ENCODE measurements at regions not wholly inside any gene's neighbourhood (a gene's known extent, or its start where the extent isn't known, plus 50 kb on each side); places are given as distances from the start of the nearest gene placed in this dataset.

DNA sequence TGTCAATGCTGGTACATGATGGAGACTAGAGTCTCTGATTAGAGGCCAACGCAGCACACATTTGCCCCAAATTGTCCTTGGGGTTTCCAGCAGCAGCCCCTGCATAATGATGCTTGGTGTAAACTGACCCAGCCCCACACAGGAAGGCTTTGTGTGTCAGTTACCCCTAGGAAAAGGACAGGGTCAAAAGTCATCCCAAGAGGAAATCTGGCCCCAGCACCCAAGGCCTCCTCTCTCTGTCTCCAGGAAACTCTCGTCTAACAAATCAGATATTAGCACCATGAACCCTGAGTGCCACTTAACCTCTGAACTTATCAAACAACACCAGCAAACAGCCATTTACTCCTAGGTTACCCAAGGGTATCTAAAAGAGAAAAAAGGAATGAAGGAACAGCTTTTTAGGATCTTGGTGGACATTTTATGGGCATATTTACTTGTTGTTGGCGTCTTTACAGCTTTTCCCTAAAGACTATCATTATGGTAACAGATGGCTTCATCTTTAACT is 84.5 kb downstream of the PSMG1 start:
- DNase-seq (ENCODE audit: insufficient read length, low spot score, missing footprints), result no peak
- TF ChIP-seq, protein P1, sequence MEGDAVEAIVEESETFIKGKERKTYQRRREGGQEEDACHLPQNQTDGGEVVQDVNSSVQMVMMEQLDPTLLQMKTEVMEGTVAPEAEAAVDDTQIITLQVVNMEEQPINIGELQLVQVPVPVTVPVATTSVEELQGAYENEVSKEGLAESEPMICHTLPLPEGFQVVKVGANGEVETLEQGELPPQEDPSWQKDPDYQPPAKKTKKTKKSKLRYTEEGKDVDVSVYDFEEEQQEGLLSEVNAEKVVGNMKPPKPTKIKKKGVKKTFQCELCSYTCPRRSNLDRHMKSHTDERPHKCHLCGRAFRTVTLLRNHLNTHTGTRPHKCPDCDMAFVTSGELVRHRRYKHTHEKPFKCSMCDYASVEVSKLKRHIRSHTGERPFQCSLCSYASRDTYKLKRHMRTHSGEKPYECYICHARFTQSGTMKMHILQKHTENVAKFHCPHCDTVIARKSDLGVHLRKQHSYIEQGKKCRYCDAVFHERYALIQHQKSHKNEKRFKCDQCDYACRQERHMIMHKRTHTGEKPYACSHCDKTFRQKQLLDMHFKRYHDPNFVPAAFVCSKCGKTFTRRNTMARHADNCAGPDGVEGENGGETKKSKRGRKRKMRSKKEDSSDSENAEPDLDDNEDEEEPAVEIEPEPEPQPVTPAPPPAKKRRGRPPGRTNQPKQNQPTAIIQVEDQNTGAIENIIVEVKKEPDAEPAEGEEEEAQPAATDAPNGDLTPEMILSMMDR (IDR thresholded peaks at IDR 0.05; ENCODE audit: extremely low read depth, low read depth, low read length), result no peak
- Histone ChIP-seq H3K4me2 (ENCODE audit: insufficient read depth, low read length) (no peak overlapping the region), H3K27ac (ENCODE audit: low read depth, low read length) (no peak overlapping the region), H4K20me1 (ENCODE audit: insufficient read depth, low read length) (no peaks in the 10 kb centered on the region), H3K4me1 (ENCODE audit: insufficient read depth, low read length) (peaks cover 14% of the 10 kb centered on the region), H3K9me3 (ENCODE audit: low read depth, low read length) (no peaks in the 10 kb centered on the region), H3K4me3 (ENCODE audit: insufficient read depth, low read length) (no peak overlapping the region), H3K79me2 (ENCODE audit: insufficient read depth, low read length) (no peaks in the 10 kb centered on the region), H3K36me3 (ENCODE audit: insufficient read depth, low read length) (no peaks in the 10 kb centered on the region), H3K27me3 (ENCODE audit: insufficient read depth, low read length) (peaks cover 16% of the 10 kb centered on the region), H2AFZ (ENCODE audit: low read length) (no peak overlapping the region)

DNA sequence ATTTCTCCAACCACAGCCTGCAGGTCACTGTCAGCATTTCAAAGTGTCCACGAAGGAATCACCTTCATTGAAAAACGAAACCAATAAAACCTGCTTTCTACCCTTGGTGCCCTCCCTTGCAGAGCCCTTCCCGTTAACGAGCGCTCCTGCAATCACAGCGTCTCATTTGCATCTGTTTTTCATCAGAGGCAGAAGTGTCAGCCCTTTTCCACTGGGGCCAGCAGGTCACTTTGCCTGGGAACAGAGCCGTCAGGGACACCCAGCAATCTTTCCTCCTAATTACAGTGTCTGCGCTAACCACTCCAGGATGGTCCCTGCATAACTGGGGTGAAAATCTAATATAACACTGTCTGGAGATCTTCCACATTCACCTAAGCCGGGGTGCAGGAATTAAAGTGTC is 85.3 kb downstream of the PSMG1 start:
- peaks cover 17% of the 10 kb centered on the region for H3K27me3 ChIP-seq (ENCODE audit: insufficient read depth, low read length)
- TF ChIP-seq, protein P1 (IDR thresholded peaks at IDR 0.05; ENCODE audit: extremely low read depth, low read depth, low read length), result no peak
- H4K20me1 ChIP-seq (ENCODE audit: insufficient read depth, low read length), result no peaks in the 10 kb centered on the region
- H3K27ac ChIP-seq (ENCODE audit: low read depth, low read length), result no peak overlapping the region
- DNase-seq (ENCODE audit: insufficient read length, low spot score, missing footprints), result no peak
- H3K9me3 ChIP-seq (ENCODE audit: low read depth, low read length), result no peaks in the 10 kb centered on the region
- H3K79me2 ChIP-seq (ENCODE audit: insufficient read depth, low read length), result no peaks in the 10 kb centered on the region
- peaks cover 10% of the 10 kb centered on the region for H3K4me1 ChIP-seq (ENCODE audit: insufficient read depth, low read length)
- H2AFZ ChIP-seq (ENCODE audit: low read length), result no peak overlapping the region
- no peak overlapping the region for H3K4me2 ChIP-seq (ENCODE audit: insufficient read depth, low read length)
- no peaks in the 10 kb centered on the region for H3K36me3 ChIP-seq (ENCODE audit: insufficient read depth, low read length)
- H3K4me3 ChIP-seq (ENCODE audit: insufficient read depth, low read length), result no peak overlapping the region

DNA sequence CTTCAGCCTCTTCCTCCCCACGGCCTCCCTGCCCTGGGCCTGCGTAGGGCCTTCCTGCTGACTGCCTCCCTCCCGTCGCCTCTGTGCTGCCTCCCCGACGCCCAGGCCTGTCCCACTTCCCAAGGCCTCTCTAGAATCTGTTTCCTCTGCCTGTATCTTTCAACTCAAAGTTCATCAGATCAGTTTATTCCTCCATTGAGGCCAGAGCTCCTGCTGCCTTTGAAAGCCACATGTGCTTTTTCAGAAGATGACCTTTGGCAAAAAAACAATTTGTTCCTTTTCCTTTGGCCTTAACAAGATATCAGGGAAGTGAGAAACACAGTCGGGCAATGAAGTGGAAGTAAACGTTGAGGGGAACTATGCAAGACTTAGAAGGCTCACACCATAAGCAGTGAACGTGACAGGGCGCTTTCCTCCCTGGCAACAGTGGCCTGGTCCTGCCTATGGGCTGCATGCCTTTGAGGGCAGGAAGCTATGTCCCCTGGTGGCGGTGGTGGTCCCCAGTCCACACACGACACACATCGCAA is 85.9 kb downstream of the PSMG1 start:
- TF ChIP-seq, protein P1 (IDR thresholded peaks at IDR 0.05; ENCODE audit: extremely low read depth, low read depth, low read length), result no peak
- H2AFZ ChIP-seq (ENCODE audit: low read length), result no peak overlapping the region
- no peak for DNase-seq (ENCODE audit: insufficient read length, low spot score, missing footprints)
- no peak overlapping the region for H3K4me2 ChIP-seq (ENCODE audit: insufficient read depth, low read length)
- H4K20me1 ChIP-seq (ENCODE audit: insufficient read depth, low read length), result no peaks in the 10 kb centered on the region
- H3K79me2 ChIP-seq (ENCODE audit: insufficient read depth, low read length), result no peaks in the 10 kb centered on the region
- no peaks in the 10 kb centered on the region for H3K9me3 ChIP-seq (ENCODE audit: low read depth, low read length)
- peaks cover 10% of the 10 kb centered on the region for H3K4me1 ChIP-seq (ENCODE audit: insufficient read depth, low read length)
- H3K27me3 ChIP-seq (ENCODE audit: insufficient read depth, low read length), result peaks cover 17% of the 10 kb centered on the region
- H3K4me3 ChIP-seq (ENCODE audit: insufficient read depth, low read length), result no peak overlapping the region
- no peaks in the 10 kb centered on the region for H3K36me3 ChIP-seq (ENCODE audit: insufficient read depth, low read length)
- H3K27ac ChIP-seq (ENCODE audit: low read depth, low read length), result no peak overlapping the region

DNA sequence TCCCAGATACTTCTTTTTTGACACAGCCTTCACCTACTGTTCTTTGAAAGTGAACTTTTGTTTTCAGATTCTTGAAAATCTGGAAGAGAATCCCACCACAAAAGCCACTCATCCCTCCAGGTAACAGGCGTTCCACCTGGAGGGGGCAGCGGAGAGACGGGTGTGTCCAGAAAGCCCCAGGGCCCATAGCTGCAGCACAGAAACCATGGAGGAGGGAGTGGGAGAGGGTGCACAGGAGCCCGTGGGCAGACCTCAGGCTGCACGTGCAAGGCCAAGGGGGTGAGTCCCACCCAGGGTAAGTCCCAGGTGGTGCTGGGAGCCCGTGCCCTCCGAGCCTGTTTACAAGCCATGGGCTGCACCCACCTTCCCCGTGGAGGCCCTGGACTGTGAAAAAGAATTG is 86.5 kb downstream of the PSMG1 start:
- no peak for DNase-seq (ENCODE audit: insufficient read length, low spot score, missing footprints)
- H2AFZ ChIP-seq (ENCODE audit: low read length), result no peak overlapping the region
- TF ChIP-seq, protein P1 (IDR thresholded peaks at IDR 0.05; ENCODE audit: extremely low read depth, low read depth, low read length), result no peak
- no peaks in the 10 kb centered on the region for H3K36me3 ChIP-seq (ENCODE audit: insufficient read depth, low read length)
- H3K4me2 ChIP-seq (ENCODE audit: insufficient read depth, low read length), result no peak overlapping the region
- H3K27me3 ChIP-seq (ENCODE audit: insufficient read depth, low read length), result peaks cover 17% of the 10 kb centered on the region
- no peaks in the 10 kb centered on the region for H3K79me2 ChIP-seq (ENCODE audit: insufficient read depth, low read length)
- H4K20me1 ChIP-seq (ENCODE audit: insufficient read depth, low read length), result no peaks in the 10 kb centered on the region
- H3K9me3 ChIP-seq (ENCODE audit: low read depth, low read length), result no peaks in the 10 kb centered on the region
- H3K27ac ChIP-seq (ENCODE audit: low read depth, low read length), result no peak overlapping the region
- H3K4me1 ChIP-seq (ENCODE audit: insufficient read depth, low read length), result peaks cover 10% of the 10 kb centered on the region
- no peak overlapping the region for H3K4me3 ChIP-seq (ENCODE audit: insufficient read depth, low read length)
